ENCODE measurements at regions not wholly inside any gene's neighbourhood (a gene's known extent, or its start where the extent isn't known, plus 50 kb on each side); places are given as distances from the start of the nearest gene placed in this dataset.

DNA sequence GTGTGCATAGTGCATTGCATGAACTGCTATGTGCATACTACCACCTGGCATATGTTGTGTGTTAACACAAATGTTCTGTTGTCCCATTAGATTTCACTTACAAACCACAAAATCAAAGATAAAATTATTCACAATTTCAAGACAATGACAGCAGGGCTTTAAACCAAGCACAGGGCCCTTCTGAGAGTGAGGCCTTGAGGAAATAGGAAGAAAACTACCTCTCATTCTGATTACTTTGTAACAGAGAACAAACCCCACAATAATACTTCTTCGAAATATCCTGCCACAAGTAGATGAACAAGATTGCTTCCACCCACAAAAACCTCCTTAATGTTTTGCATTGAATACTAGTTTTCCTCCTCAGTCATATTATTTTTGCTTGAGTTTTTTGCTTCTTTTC, 85.5 kb upstream of the SPANXB1 start:
- WGBS (ENCODE audit: low lambda C conversion rate) = 0% methylated on average over 1 of the region's 1 CpG
- Histone ChIP-seq H3K79me2 (ENCODE audit: insufficient read depth) (no peaks in the 10 kb centered on the region), H3K27ac (ENCODE audit: low read depth in 2 of 2, low read length in 1 of 2) (no peak overlapping the region), H3K4me1 (ENCODE audit: control insufficient read depth in 1 of 2, insufficient read depth in 2 of 2, low read depth in 1 of 2, low read length in 1 of 2) (no peaks in the 10 kb centered on the region), H3K27me3 (ENCODE audit: insufficient read depth) (no peaks in the 10 kb centered on the region), H3F3A (replicated peaks; ENCODE audit: insufficient read depth) (no peaks in the 10 kb centered on the region), H4K20me1 (ENCODE audit: insufficient read depth) (no peaks in the 10 kb centered on the region), H3K4me2 (no peak overlapping the region), H3K9me2 (no peaks in the 10 kb centered on the region), H3K4me3 (ENCODE audit: low read depth in 2 of 2, low read length in 1 of 2) (no peak overlapping the region), H3K9ac (no peak overlapping the region), H3K9me3 (no peaks in the 10 kb centered on the region), H2AFZ (ENCODE audit: low read depth) (no peak overlapping the region), H3K36me3 (replicated peaks in 1 of 2; ENCODE audit: control insufficient read depth in 1 of 2, insufficient read depth in 2 of 2, low read length in 1 of 2) (no peaks in the 10 kb centered on the region)
- TF ChIP-seq, protein P1, sequence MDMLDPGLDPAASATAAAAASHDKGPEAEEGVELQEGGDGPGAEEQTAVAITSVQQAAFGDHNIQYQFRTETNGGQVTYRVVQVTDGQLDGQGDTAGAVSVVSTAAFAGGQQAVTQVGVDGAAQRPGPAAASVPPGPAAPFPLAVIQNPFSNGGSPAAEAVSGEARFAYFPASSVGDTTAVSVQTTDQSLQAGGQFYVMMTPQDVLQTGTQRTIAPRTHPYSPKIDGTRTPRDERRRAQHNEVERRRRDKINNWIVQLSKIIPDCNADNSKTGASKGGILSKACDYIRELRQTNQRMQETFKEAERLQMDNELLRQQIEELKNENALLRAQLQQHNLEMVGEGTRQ (IDR thresholded peaks at IDR 0.05; ENCODE audit: borderline replicate concordance, low read depth, low read length) = no peak
- TF ChIP-seq GATA2 (CRISPR knock-in tag; IDR thresholded peaks at IDR 0.05) (no peak), FOXJ3 (CRISPR knock-in tag; IDR thresholded peaks at IDR 0.05) (no peak), FOXM1 (IDR thresholded peaks at IDR 0.05; ENCODE audit: low read depth) (no peak), FOSL2 (IDR thresholded peaks at IDR 0.05; ENCODE audit: borderline replicate concordance, low read depth) (no peak), CHD2 (IDR thresholded peaks at IDR 0.05; ENCODE audit: low read length, partially characterized antibody) (no peak), ELF1 (IDR thresholded peaks at IDR 0.05) (no peak), NFIC (IDR thresholded peaks at IDR 0.05; ENCODE audit: borderline replicate concordance) (no peak), SMC3 (IDR thresholded peaks at IDR 0.05; ENCODE audit: low read depth, low read length) (no peak), MXI1 (IDR thresholded peaks at IDR 0.05; ENCODE audit: low read depth, low read length) (no peak), EZH2phosphoT487 (IDR thresholded peaks at IDR 0.05; ENCODE audit: borderline replicate concordance, low read depth) (no peak), NRF1 (IDR thresholded peaks at IDR 0.05; ENCODE audit: low read depth, low read length) (no peak), POLR2AphosphoS5 (IDR thresholded peaks at IDR 0.05; ENCODE audit: low read depth, low read length) (no peak), RAD21 (IDR thresholded peaks at IDR 0.05; ENCODE audit: low read length) (no peak), EP300 (IDR thresholded peaks at IDR 0.05; ENCODE audit: borderline replicate concordance in 1 of 2, low read depth in 1 of 2, low read length in 1 of 2) (no peak)
- TF ChIP-seq, protein P2, sequence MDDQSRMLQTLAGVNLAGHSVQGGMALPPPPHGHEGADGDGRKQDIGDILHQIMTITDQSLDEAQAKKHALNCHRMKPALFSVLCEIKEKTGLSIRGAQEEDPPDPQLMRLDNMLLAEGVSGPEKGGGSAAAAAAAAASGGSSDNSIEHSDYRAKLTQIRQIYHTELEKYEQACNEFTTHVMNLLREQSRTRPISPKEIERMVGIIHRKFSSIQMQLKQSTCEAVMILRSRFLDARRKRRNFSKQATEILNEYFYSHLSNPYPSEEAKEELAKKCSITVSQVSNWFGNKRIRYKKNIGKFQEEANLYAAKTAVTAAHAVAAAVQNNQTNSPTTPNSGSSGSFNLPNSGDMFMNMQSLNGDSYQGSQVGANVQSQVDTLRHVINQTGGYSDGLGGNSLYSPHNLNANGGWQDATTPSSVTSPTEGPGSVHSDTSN (IDR thresholded peaks at IDR 0.05) = no peak
- TF ChIP-seq, protein P3, sequence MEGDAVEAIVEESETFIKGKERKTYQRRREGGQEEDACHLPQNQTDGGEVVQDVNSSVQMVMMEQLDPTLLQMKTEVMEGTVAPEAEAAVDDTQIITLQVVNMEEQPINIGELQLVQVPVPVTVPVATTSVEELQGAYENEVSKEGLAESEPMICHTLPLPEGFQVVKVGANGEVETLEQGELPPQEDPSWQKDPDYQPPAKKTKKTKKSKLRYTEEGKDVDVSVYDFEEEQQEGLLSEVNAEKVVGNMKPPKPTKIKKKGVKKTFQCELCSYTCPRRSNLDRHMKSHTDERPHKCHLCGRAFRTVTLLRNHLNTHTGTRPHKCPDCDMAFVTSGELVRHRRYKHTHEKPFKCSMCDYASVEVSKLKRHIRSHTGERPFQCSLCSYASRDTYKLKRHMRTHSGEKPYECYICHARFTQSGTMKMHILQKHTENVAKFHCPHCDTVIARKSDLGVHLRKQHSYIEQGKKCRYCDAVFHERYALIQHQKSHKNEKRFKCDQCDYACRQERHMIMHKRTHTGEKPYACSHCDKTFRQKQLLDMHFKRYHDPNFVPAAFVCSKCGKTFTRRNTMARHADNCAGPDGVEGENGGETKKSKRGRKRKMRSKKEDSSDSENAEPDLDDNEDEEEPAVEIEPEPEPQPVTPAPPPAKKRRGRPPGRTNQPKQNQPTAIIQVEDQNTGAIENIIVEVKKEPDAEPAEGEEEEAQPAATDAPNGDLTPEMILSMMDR (IDR thresholded peaks at IDR 0.05) = no peak
- TF ChIP-seq, protein P4, sequence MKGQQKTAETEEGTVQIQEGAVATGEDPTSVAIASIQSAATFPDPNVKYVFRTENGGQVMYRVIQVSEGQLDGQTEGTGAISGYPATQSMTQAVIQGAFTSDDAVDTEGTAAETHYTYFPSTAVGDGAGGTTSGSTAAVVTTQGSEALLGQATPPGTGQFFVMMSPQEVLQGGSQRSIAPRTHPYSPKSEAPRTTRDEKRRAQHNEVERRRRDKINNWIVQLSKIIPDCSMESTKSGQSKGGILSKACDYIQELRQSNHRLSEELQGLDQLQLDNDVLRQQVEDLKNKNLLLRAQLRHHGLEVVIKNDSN (IDR thresholded peaks at IDR 0.05; ENCODE audit: borderline replicate concordance, low read depth) = no peak
- TF ChIP-seq, protein P5, sequence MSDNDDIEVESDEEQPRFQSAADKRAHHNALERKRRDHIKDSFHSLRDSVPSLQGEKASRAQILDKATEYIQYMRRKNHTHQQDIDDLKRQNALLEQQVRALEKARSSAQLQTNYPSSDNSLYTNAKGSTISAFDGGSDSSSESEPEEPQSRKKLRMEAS (IDR thresholded peaks at IDR 0.05; ENCODE audit: low read depth) = no peak
- DNase-seq = no peak
- ChIA-PET CTCF (interaction anchor here (1.0 to 7.3 kb wide), 3 partner anchors 16 to 363 kb away, joined by 3 to 62 read pairs (median 4); no protein-coding TSS in a partner anchor), POLR2A (no interaction called here)
